GM18502 (cell line): ENCODE measurements at regions not wholly inside any gene's neighbourhood (a gene's known extent, or its start where the extent isn't known, plus 50 kb on each side); places are given as distances from the start of the nearest gene placed in this dataset.
"Not testable (repeated sequence)": the region's sequence is repeated elsewhere in the genome, so short reads cannot be mapped to it uniquely, and the experiment has no call there.

Experiments used
- ATAC-seq: cut with Tn5 transposase; IDR thresholded peaks from one replicate; pipeline ENCODE4 v1.9.1; 2021; ENCODE audit warnings: mild to moderate bottlenecking; ENCODE audit not compliant: unreplicated experiment, poor library complexity

- ATAC-seq: no peak
Observed at GRCh38 chr2:228458364-228458763, 276.9 kb upstream of the SPHKAP start.

DNA sequence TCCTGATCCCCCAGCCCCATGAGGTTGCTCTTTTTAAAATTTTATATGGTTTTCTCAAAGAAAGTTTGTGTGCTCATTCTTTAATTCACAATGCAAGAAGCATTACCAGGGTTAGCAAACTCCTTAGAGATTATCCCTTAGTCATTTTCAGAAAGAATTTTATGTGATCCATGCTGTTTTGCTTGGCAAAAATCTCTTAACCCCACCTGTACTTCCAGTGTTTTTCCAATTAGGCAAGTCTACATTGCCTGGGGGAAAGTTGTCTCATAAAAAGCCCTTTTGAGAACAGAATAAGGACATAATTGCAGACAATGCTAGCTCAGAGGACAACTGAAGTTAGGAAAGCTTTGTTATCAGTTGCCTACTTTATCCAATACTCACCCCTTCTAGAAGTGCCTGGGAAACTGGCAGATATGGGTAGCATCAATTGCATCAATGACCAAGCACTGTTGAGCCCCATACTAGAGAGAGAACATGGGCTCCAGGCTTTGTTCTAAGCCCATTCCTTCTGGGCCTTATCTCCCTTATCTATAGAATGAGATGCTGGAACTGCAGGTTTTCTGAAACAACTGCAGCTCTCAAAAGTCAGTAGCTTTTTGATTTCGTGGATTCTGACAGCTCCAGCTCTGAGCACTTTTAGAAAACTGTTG, 265.9 kb upstream of the SPHKAP start:
- ATAC-seq: no peak

- ATAC-seq: no peak
Observed at GRCh38 chr2:228446734-228447133, 265.2 kb upstream of the SPHKAP start.

DNA sequence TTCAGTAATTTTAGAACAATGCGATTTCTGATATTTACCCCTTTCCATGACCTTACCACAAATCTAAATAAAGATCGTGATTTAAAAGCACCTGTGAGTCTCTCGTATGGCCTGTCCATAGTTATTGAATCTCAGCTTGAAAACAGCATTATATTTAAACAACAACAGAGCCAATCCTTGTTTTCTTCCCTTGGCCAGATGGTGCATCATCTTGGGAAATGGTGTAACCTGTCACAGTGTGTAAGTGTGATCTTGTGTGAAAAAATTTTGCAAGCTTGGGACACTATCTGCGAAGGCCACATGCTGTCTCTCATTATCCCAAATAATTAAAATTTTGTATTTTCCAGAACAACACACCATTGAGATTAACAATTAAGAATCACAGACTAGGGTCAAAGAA, 262.7 kb upstream of the SPHKAP start:
- no peak for ATAC-seq

GRCh38 chr2:228433721-228434120, 252.2 kb upstream of the SPHKAP start:
- no peak for ATAC-seq

DNA sequence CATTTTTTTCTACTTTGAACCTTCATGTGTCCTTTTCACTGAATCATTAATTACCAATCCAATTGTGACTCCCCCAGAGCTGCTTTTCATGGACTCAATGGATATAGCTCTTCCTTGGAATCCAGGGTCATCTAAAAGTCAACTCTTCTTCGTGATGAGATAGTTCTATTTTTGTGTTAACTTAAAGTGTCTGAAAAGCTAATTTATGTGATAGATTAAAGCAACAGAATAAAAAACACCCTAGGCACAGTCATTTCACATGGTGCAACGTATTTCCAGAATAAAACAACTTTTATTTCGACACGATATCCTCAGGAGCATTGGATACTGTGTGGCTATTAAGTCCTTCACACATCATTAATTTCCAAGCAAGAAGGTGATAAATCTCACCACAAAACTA, 250.6 kb upstream of the SPHKAP start:
- ATAC-seq: no peak

DNA sequence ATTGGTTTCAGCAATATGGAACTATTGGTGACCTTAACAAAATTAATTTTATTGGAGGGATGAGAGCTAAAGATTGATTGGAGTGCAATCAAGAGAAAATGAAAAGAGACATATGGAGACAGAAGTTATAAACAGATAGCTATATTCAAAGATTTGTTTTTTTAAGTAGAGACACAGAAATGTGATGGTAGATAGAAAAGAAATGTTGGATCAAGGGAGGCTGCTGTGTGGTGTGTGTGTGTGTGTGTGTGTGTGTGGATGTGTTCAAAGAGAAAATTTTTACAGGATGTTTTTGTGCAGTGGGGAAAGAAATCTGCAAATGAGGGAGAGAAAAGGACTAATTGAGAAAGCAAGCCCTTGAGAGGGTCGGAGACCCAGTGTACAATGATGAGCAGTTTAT, 249.5 kb upstream of the SPHKAP start:
- no peak for ATAC-seq

- no peak for ATAC-seq
Observed at GRCh38 chr2:228426502-228427216, 245.2 kb upstream of the SPHKAP start.

DNA sequence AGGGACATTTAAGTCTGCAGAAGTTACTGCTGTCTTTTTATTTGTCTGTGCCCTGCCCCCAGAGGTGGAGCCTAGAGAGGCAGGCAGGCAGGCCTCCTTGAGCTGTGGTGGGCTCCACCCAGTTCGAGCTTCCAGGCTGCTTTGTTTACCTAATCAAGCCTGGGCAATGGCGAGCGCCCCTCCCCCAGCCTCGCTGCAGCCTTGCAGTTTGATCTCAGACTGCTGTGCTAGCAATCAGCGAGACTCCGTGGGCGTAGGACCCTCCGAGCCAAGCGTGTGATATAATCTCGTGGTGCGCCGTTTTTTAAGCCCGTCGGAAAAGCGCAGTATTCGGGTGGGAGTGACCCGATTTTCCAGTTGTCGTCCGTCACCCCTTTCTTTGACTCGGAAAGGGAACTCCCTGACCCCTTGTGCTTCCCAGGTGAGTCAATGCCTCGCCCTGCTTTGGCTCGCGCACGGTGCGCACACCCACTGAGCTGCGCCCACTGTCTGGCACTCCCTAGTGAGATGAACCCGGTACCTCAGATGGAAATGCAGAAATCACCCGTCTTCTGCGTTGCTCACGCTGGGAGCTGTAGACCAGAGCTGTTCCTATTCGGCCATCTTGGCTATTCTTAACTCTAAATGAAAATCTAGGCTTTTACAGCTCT, 244.0 kb upstream of the SPHKAP start:
- ATAC-seq: not testable (repeated sequence)

DNA sequence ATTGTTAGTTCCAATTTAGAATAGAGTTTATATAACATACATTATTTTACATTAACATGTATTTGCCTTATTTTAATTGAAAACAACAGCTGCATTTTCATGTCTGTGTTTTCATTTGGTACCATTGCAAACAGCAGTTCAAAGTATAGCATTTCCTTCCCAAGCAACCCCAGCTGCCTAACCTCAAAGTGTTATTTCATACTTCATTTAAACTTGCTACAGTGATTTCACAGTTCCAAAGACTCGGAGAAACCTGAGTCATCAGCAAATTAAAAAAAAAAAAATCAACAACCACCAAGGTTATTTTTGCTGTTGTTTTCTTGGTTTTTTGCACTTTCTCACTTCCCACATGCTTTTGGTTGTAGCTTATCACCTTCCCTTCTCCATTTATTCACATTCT, 236.5 kb upstream of the SPHKAP start:
- no peak for ATAC-seq

GRCh38 chr2:228417526-228417925, 236.0 kb upstream of the SPHKAP start:
- no peak for ATAC-seq

- ATAC-seq: no peak
Observed at GRCh38 chr2:228410061-228410460, 228.6 kb upstream of the SPHKAP start.

DNA sequence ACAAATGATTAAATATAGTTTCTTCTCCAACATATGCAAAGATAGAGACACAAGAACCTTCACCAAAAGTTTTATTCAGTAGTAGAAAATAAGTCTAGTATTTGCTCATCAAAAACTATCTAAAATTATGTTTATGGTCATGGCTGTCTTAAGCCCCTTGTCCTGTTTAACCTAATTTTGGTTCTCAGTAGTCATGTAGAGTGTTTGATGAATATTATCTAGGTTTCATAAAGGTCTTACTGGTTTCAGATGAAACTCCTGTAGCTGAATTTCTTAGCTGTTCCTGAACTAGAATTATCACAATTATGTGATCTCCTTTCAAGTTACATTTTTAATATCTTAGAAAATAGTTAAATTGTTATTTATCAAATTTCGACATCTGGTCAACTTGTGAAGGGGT, 228.0 kb upstream of the SPHKAP start:
- ATAC-seq: no peak

DNA sequence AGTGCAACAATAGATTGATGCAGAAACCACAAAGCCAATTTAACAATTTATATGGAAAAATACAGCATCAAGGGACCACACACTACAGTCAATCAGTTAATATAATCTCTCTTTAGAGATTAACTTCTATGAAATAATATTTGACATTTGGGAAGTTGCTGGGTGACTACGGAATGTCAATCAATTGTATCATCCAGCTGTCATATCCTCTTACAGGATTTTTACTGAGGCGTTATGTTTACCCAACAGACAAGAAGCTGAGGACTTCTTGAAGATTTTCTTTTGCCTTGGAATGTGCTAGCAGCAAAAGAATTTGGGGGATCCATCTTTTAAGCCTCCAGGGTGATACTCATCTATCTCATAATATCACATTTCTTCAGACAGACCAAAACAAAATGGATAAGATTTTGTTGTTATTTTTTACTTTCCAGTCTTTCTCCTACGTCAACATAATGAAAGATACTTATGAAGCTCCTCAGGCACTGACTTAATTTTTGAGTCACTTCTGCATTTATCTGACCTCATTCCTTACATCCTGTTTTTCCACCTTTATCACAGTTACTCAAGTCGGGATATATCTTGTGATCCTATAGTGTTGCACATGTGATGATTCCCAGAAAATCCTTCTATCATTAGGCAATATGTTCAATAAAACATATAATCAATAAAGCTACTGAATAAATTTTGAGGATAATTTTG, 227.2 kb upstream of the SPHKAP start:
- no peak for ATAC-seq

GRCh38 chr2:228407821-228408220, 226.3 kb upstream of the SPHKAP start:
- ATAC-seq: no peak

DNA sequence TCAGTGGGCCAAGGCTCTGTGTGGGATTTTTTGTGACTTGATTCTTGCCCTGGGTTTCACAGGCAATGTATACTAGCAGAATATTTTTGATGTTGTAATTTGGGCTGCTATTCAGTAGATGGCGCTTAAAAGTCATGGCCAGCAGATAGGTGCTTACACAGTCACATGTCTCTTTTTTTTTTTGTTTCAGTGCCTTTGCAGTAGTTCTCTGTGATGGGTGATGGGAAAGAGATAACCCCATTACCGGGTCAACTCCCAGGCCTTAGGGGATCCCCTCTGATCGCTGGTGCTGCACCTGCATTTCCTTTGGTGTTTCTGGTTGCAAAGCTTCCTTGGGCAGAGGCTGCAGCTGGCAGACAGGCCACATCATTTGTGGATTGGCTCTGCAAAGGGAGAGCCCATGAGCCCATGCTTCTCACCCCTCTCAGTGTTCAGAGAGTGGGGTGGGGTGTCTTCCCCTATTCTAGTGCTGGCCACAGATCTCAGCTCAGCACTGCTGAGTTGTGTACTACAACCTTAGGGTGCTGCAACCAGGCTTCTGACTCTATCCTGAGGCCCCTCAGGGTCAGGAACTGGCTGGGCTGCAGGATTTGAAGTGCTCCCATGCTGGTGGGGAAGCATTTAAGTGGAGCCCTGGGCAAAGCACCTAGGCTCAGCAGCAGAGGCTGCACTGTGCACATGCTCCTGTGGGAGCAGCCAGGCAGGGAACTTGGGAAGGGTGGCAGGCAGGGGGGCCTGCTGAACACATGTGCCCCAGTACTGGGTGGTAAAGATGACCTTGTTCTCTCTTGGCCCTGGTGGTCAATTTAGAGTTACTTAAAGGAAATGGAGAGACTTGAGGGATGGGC, 219.8 kb upstream of the SPHKAP start:
- ATAC-seq: no peak

DNA sequence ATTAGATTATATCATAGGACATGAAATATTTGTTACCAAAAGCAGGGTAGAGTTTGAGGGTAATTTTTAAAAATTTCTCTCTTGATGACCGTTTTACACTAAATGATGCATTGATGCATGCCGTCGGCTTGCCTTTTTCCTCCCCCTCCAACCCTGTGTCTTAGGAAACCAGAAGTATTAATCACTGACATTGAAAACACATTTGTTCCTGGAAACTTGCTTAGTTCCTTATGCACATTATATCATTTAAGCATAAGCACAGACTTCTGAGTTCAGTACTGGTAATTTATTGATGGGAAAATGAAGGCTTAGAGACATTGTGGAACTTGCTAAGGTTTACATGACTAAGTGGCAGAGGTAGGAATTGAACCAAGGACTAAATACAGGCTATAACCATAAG, 206.3 kb upstream of the SPHKAP start:
- ATAC-seq: no peak

DNA sequence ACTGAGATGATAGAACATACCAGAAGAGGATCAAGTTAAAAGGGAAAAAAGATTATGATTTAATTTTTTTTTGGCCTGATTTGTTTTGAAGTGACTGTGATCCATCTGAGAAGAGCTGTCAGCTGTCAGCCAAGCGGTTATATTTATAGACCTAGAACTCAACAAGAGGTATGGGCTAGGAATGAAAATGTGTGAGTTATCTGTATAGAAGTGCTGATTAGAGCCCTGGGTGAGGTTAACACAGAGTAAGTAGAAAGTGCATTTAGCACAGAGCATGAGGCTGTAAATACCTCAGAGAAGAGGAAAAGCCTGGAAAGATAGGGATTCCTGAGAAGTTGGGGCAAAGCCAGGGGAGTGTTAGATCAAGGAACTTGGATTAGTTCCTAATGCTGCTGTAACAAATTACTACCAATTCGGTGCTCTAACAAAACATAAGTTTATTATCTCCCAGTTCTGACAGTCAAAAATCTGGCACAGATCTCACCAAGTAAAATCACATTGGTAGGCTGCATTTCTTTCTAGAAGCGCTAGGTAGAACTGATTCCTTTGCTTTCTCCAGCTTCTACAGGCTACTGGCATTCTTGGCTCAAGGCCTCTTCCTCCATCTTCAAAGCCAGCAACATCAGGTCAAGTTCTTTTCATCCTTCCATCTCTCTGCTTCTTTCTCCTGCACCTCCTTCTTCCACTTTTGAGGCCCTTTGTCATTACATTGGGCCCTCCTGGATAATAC, 197.4 kb upstream of the SPHKAP start:
- no peak for ATAC-seq

GRCh38 chr2:228378233-228378632, 196.7 kb upstream of the SPHKAP start:
- ATAC-seq: no peak

- ATAC-seq: no peak
Observed at GRCh38 chr2:228377533-228377932, 196.0 kb upstream of the SPHKAP start.
